ENCODE measurements at regions not wholly inside any gene's neighbourhood (a gene's known extent, or its start where the extent isn't known, plus 50 kb on each side); places are given as distances from the start of the nearest gene placed in this dataset.

GRCh38 chr2:228352048-228352447, 170.6 kb upstream of the SPHKAP start:
- no peak overlapping the region for H3K9ac ChIP-seq (ENCODE audit: insufficient read depth, low read length)
- H4K20me1 ChIP-seq (ENCODE audit: control insufficient read depth, extremely low read depth, insufficient read depth, low read length) = no peaks in the 10 kb centered on the region
- no peaks in the 10 kb centered on the region for H3K79me2 ChIP-seq (ENCODE audit: control insufficient read depth, insufficient read depth, low read length)
- no peaks in the 10 kb centered on the region for H3K9me3 ChIP-seq (ENCODE audit: control insufficient read depth, insufficient read depth, low read depth, low read length)
- H3K4me1 ChIP-seq (ENCODE audit: control insufficient read depth, extremely low read depth, insufficient read depth, low read length) = no peaks in the 10 kb centered on the region
- H2AFZ ChIP-seq (ENCODE audit: low read length) = no peak overlapping the region
- TF ChIP-seq EZH2 (IDR thresholded peaks at IDR 0.05; ENCODE audit: low read length, missing control alignments) (no peak), CTCF (conservative IDR thresholded peaks at IDR 0.05 in 1 of 2, IDR thresholded peaks at IDR 0.05 in 1 of 2; ENCODE audit: low read depth in 1 of 2, low read length in 2 of 2) (no peak)
- no peak for DNase-seq (ENCODE audit: low read depth in 2 of 2)
- no peak overlapping the region for H3K4me2 ChIP-seq (ENCODE audit: extremely low read depth, insufficient read depth, low read length)
- no peaks in the 10 kb centered on the region for H3K36me3 ChIP-seq (ENCODE audit: control insufficient read depth, insufficient read depth, low read length)
- H3K27ac ChIP-seq (ENCODE audit: insufficient read depth, low read length) = no peak overlapping the region
- H3K4me3 ChIP-seq (replicated peaks in 1 of 4; ENCODE audit: control extremely low read depth in 1 of 4, insufficient read depth in 1 of 4, low read depth in 3 of 4, low read length in 4 of 4) = no peak overlapping the region
- H3K27me3 ChIP-seq (ENCODE audit: control insufficient read depth, insufficient read depth, low read length) = no peaks in the 10 kb centered on the region

GRCh38 chr2:228348516-228349064, 167.1 kb upstream of the SPHKAP start:
- Histone ChIP-seq H4K20me1 (ENCODE audit: control insufficient read depth, extremely low read depth, insufficient read depth, low read length) (no peaks in the 10 kb centered on the region), H3K4me2 (ENCODE audit: extremely low read depth, insufficient read depth, low read length) (no peak overlapping the region), H3K36me3 (ENCODE audit: control insufficient read depth, insufficient read depth, low read length) (no peaks in the 10 kb centered on the region), H3K9ac (ENCODE audit: insufficient read depth, low read length) (no peak overlapping the region), H3K9me3 (ENCODE audit: control insufficient read depth, insufficient read depth, low read depth, low read length) (no peaks in the 10 kb centered on the region), H3K27ac (ENCODE audit: insufficient read depth, low read length) (no peak overlapping the region), H3K79me2 (ENCODE audit: control insufficient read depth, insufficient read depth, low read length) (no peaks in the 10 kb centered on the region), H2AFZ (ENCODE audit: low read length) (no peak overlapping the region), H3K4me3 (replicated peaks in 1 of 4; ENCODE audit: control extremely low read depth in 1 of 4, insufficient read depth in 1 of 4, low read depth in 3 of 4, low read length in 4 of 4) (no peak overlapping the region), H3K27me3 (ENCODE audit: control insufficient read depth, insufficient read depth, low read length) (no peaks in the 10 kb centered on the region), H3K4me1 (ENCODE audit: control insufficient read depth, extremely low read depth, insufficient read depth, low read length) (no peaks in the 10 kb centered on the region)
- DNase-seq (ENCODE audit: low read depth in 2 of 2) = no peak
- TF ChIP-seq CTCF (conservative IDR thresholded peaks at IDR 0.05 in 1 of 2, IDR thresholded peaks at IDR 0.05 in 1 of 2; ENCODE audit: low read depth in 1 of 2, low read length in 2 of 2) (no peak), EZH2 (IDR thresholded peaks at IDR 0.05; ENCODE audit: low read length, missing control alignments) (no peak)

DNA sequence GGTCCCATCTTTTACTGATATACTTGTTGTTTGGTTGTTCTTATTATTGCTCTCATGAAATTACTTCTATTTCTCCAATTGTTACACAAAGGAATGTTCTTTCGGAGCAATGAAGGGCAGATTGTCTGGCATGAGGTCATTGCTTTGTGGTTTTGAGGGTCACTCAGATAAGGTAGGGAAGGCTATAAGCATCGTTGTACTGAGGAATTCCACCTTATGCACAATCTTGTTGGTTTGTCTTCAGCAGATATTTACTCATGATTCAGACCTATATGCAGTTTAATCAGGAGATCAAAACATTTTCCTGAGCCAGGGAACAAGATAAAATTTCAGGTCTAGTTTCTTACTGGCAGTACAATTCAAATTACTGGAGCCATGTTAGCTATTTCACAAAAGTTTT, 163.0 kb upstream of the SPHKAP start:
- H3K9ac ChIP-seq (ENCODE audit: insufficient read depth, low read length) = no peak overlapping the region
- no peaks in the 10 kb centered on the region for H3K9me3 ChIP-seq (ENCODE audit: control insufficient read depth, insufficient read depth, low read depth, low read length)
- H3K79me2 ChIP-seq (ENCODE audit: control insufficient read depth, insufficient read depth, low read length) = no peaks in the 10 kb centered on the region
- no peak for DNase-seq (ENCODE audit: low read depth in 2 of 2)
- no peak for TF ChIP-seq CTCF (conservative IDR thresholded peaks at IDR 0.05 in 1 of 2, IDR thresholded peaks at IDR 0.05 in 1 of 2; ENCODE audit: low read depth in 1 of 2, low read length in 2 of 2)
- TF ChIP-seq EZH2 (IDR thresholded peaks at IDR 0.05; ENCODE audit: low read length, missing control alignments) = no peak
- no peak overlapping the region for H3K4me2 ChIP-seq (ENCODE audit: extremely low read depth, insufficient read depth, low read length)
- no peaks in the 10 kb centered on the region for H4K20me1 ChIP-seq (ENCODE audit: control insufficient read depth, extremely low read depth, insufficient read depth, low read length)
- H2AFZ ChIP-seq (ENCODE audit: low read length) = no peak overlapping the region
- no peak overlapping the region for H3K4me3 ChIP-seq (replicated peaks in 1 of 4; ENCODE audit: control extremely low read depth in 1 of 4, insufficient read depth in 1 of 4, low read depth in 3 of 4, low read length in 4 of 4)
- H3K36me3 ChIP-seq (ENCODE audit: control insufficient read depth, insufficient read depth, low read length) = no peaks in the 10 kb centered on the region
- H3K27ac ChIP-seq (ENCODE audit: insufficient read depth, low read length) = no peak overlapping the region
- H3K4me1 ChIP-seq (ENCODE audit: control insufficient read depth, extremely low read depth, insufficient read depth, low read length) = no peaks in the 10 kb centered on the region
- no peaks in the 10 kb centered on the region for H3K27me3 ChIP-seq (ENCODE audit: control insufficient read depth, insufficient read depth, low read length)
